Vagina (tissue), 2 donors: ENCODE measurements at regions not wholly inside any gene's neighbourhood (a gene's known extent, or its start where the extent isn't known, plus 50 kb on each side); places are given as distances from the start of the nearest gene placed in this dataset.

Experiments used
- DNase-seq, 2 donors: peaks; one replicate each; pipeline ENCODE4 v3.0.0-alpha.2; 2017; ENCODE audit errors: extremely low spot score in 2 of 2
- H3K27ac ChIP-seq: fragments of 200-600 bp; sonication (generic); one replicate; pipeline ENCODE4 v1.5.1; 2019
- H3K27me3 ChIP-seq: fragments of 200-600 bp; sonication (generic); one replicate; pipeline ENCODE4 v1.5.1; 2019
- H3K36me3 ChIP-seq, 2 donors: fragments of 200-600 bp; sonication (generic); one replicate each; pipeline ENCODE4 v1.5.1; 2017 to 2019
- H3K4me1 ChIP-seq: fragments of 200-600 bp; sonication (generic); one replicate; pipeline ENCODE4 v1.5.1; 2019
- H3K4me3 ChIP-seq, 2 donors: fragments of 200-600 bp; sonication (generic); 1 replicate in 1 of 2; 2 replicates in 1 of 2; pipeline ENCODE4 v1.5.1; 2016 to 2019
- H3K9me3 ChIP-seq: fragments of 200-600 bp; sonication (generic); one replicate; pipeline ENCODE4 v1.5.1; 2019
- CTCF ChIP-seq, 3 experiments: fragments of 450-650 bp in 2 of 3; fragments of 200-600 bp in 1 of 3; sonication (generic) in 1 of 3; IDR thresholded peaks; one replicate each; pipeline ENCODE4 v1.5.1; 2017 to 2019; ENCODE audit warnings: antibody characterized with exemption in 3 of 3, mild to moderate bottlenecking in 2 of 3, moderate library complexity in 2 of 3
- POLR2A ChIP-seq, 2 donors: fragments of 450-650 bp; IDR thresholded peaks; one replicate each; pipeline ENCODE4 v1.6.1; 2017; ENCODE audit warnings: antibody characterized with exemption in 2 of 2, mild to moderate bottlenecking in 2 of 2, moderate library complexity in 2 of 2
- POLR2AphosphoS5 ChIP-seq, 2 donors: sonication (generic); formaldehyde crosslinking; IDR thresholded peaks; one replicate each; pipeline ENCODE4 v1.9.0; 2017; ENCODE audit warnings: antibody characterized with exemption in 2 of 2, mild to moderate bottlenecking in 2 of 2, low read depth in 1 of 2; ENCODE audit not compliant: insufficient read depth in 1 of 2
- intact Hi-C: fragments of 100-400 bp; cut with DNase I; formaldehyde crosslinking; loops from one replicate; pipeline ENCODE4 v1.15.1; 2023

- Histone ChIP-seq H3K27ac (no peak overlapping the region), H3K4me3 (no peak overlapping the region), H3K27me3 (no peaks in the 10 kb centered on the region), H3K9me3 (no peaks in the 10 kb centered on the region), H3K36me3 (no peaks in the 10 kb centered on the region), H3K4me1 (no peaks in the 10 kb centered on the region)
- DNase-seq: no peak
- no peak for TF ChIP-seq POLR2AphosphoS5 (IDR thresholded peaks at IDR 0.05; ENCODE audit: insufficient read depth in 1 of 2, low read depth in 1 of 2)
- TF ChIP-seq CTCF (IDR thresholded peaks at IDR 0.05): no peak
- TF ChIP-seq POLR2A (IDR thresholded peaks at IDR 0.05): no peak
- intact Hi-C loops: no loop called here
Measured at GRCh38 chr9:135010586-135010860, 76.9 kb upstream of the OLFM1 start.

- intact Hi-C loops: no loop called here
- TF ChIP-seq POLR2AphosphoS5 (IDR thresholded peaks at IDR 0.05; ENCODE audit: insufficient read depth in 1 of 2, low read depth in 1 of 2) (no peak), CTCF (IDR thresholded peaks at IDR 0.05) (no peak), POLR2A (IDR thresholded peaks at IDR 0.05) (no peak)
- no peak for DNase-seq
- H3K36me3 ChIP-seq: no peaks in the 10 kb centered on the region
- H3K27ac ChIP-seq: no peak overlapping the region
- H3K9me3 ChIP-seq: no peaks in the 10 kb centered on the region
- no peaks in the 10 kb centered on the region for H3K4me1 ChIP-seq
- no peak overlapping the region for H3K4me3 ChIP-seq
- no peaks in the 10 kb centered on the region for H3K27me3 ChIP-seq
Measured at GRCh38 chr9:135010921-135011320, 76.5 kb upstream of the OLFM1 start.

- no peaks in the 10 kb centered on the region for H3K36me3 ChIP-seq
- no peaks in the 10 kb centered on the region for H3K27me3 ChIP-seq
- no peak for DNase-seq
- no peaks in the 10 kb centered on the region for H3K4me1 ChIP-seq
- intact Hi-C loops: no loop called here
- no peak overlapping the region for H3K27ac ChIP-seq
- no peak for TF ChIP-seq POLR2A (IDR thresholded peaks at IDR 0.05)
- no peak for TF ChIP-seq CTCF (IDR thresholded peaks at IDR 0.05)
- TF ChIP-seq POLR2AphosphoS5 (IDR thresholded peaks at IDR 0.05; ENCODE audit: insufficient read depth in 1 of 2, low read depth in 1 of 2): no peak
- no peak overlapping the region for H3K4me3 ChIP-seq
- H3K9me3 ChIP-seq: no peaks in the 10 kb centered on the region
Measured at GRCh38 chr9:135012166-135012565, 75.3 kb upstream of the OLFM1 start.

- no peak overlapping the region for H3K27ac ChIP-seq
Measured at GRCh38 chr9:135014311-135015010, 73.0 kb upstream of the OLFM1 start.

More at GRCh38 chr9:135014311-135015010, 73.0 kb upstream of the OLFM1 start:
- no peak for DNase-seq
- intact Hi-C loops: no loop called here
- Histone ChIP-seq H3K27me3 (no peaks in the 10 kb centered on the region), H3K36me3 (no peaks in the 10 kb centered on the region), H3K9me3 (no peaks in the 10 kb centered on the region), H3K4me3 (no peak overlapping the region), H3K4me1 (no peaks in the 10 kb centered on the region)
- TF ChIP-seq CTCF (IDR thresholded peaks at IDR 0.05): no peak
- no peak for TF ChIP-seq POLR2AphosphoS5 (IDR thresholded peaks at IDR 0.05; ENCODE audit: insufficient read depth in 1 of 2, low read depth in 1 of 2)
- no peak for TF ChIP-seq POLR2A (IDR thresholded peaks at IDR 0.05)
